ENCODE measurements at regions not wholly inside any gene's neighbourhood (a gene's known extent, or its start where the extent isn't known, plus 50 kb on each side); places are given as distances from the start of the nearest gene placed in this dataset.

GRCh38 chr7:66871076-66871475, 49.9 kb upstream of the TMEM248 start:
- Histone ChIP-seq H4K20me1 (replicated peaks; ENCODE audit: control insufficient read depth, extremely low read depth, insufficient read depth, low read length) (no peaks in the 10 kb centered on the region), H3K79me2 (ENCODE audit: control insufficient read depth, insufficient read depth, low read length) (no peaks in the 10 kb centered on the region), H3K36me3 (ENCODE audit: control insufficient read depth in 2 of 2, extremely low read depth in 1 of 2, insufficient read depth in 2 of 2, low read length in 2 of 2) (no peaks in the 10 kb centered on the region), H3K4me1 (ENCODE audit: control insufficient read depth, extremely low read depth, insufficient read depth, low read length) (no peaks in the 10 kb centered on the region), H3K4me3 (replicated peaks in 1 of 3; ENCODE audit: insufficient read depth in 1 of 3, low read depth in 1 of 3, low read length in 3 of 3) (no peak overlapping the region), H2AFZ (ENCODE audit: low read depth, low read length) (no peak overlapping the region), H3K4me2 (ENCODE audit: insufficient read depth, low read length) (no peak overlapping the region), H3K27ac (ENCODE audit: insufficient read depth, low read depth, low read length) (no peak overlapping the region), H3K9ac (replicated peaks; ENCODE audit: extremely low read depth, insufficient read depth, low read length) (no peak overlapping the region), H3K9me1 (replicated peaks; ENCODE audit: control insufficient read depth, extremely low read depth, insufficient read depth, low read length) (no peaks in the 10 kb centered on the region), H3K9me3 (replicated peaks; ENCODE audit: control insufficient read depth, insufficient read depth, low read length) (no peaks in the 10 kb centered on the region), H3K27me3 (ENCODE audit: control insufficient read depth in 2 of 2, insufficient read depth in 2 of 2, low read length in 2 of 2) (no peaks in the 10 kb centered on the region)
- dilution Hi-C loops (cut with MboI; ENCODE audit: extremely low pct_ligation_motif_present, low sequenced_read_pairs) (no loop called here), intact Hi-C loops (cut with micrococcal nuclease) (no loop called here)
- no TSS peak for BruUV-seq (replicated peaks)
- ChIA-PET POLR2A (no interaction called here), CTCF (no interaction called here)
- TF ChIP-seq MYC (IDR thresholded peaks at IDR 0.05; ENCODE audit: low read depth, low read length) (no peak), GATA2 (IDR thresholded peaks at IDR 0.05; ENCODE audit: insufficient read depth, insufficient read length, low read depth, low read length) (no peak), JUN (IDR thresholded peaks at IDR 0.05; ENCODE audit: borderline replicate concordance, insufficient read depth, insufficient read length, low read depth) (no peak), EZH2 (IDR thresholded peaks at IDR 0.05; ENCODE audit: borderline replicate concordance, low read depth, low read length, severe bottlenecking) (no peak), MAX (IDR thresholded peaks at IDR 0.05; ENCODE audit: insufficient read depth, insufficient read length) (no peak)
- FAIRE-seq (peak; percentile 50), DNase-seq (ENCODE audit: low read depth, low spot score) (no peak)

All from endothelial cell of umbilical vein (primary cell).